ENCODE measurements at regions not wholly inside any gene's neighbourhood (a gene's known extent, or its start where the extent isn't known, plus 50 kb on each side); places are given as distances from the start of the nearest gene placed in this dataset.
A peak's percentile ranks its signal among the peaks of the same experiment; 100 is the strongest.

GRCh38 chr14:76921088-76921399 lies 94.8 kb downstream of the LRRC74A start:
- DNase-seq (ENCODE audit: extremely low spot score, unreplicated experiment), result no peak
- no peaks in the 10 kb centered on the region for H3K36me3 Mint-ChIP-seq (ENCODE audit: unreplicated experiment)
- TF ChIP-seq CTCF (IDR thresholded peaks at IDR 0.05), result no peak
- peaks cover 84% of the 10 kb centered on the region for H3K4me1 Mint-ChIP-seq (ENCODE audit: unreplicated experiment)
- no peaks in the 10 kb centered on the region for H3K9me3 Mint-ChIP-seq (ENCODE audit: unreplicated experiment)
- H3K27me3 Mint-ChIP-seq (ENCODE audit: unreplicated experiment), result no peaks in the 10 kb centered on the region
- peak overlapping the region; percentile 99 for H3K27ac Mint-ChIP-seq (ENCODE audit: unreplicated experiment)
- H3K4me3 Mint-ChIP-seq (ENCODE audit: unreplicated experiment), result no peak overlapping the region

- H3K4me3 Mint-ChIP-seq (ENCODE audit: unreplicated experiment), result no peak overlapping the region
- no peak for DNase-seq (ENCODE audit: extremely low spot score, unreplicated experiment)
- no peaks in the 10 kb centered on the region for H3K9me3 Mint-ChIP-seq (ENCODE audit: unreplicated experiment)
- no peaks in the 10 kb centered on the region for H3K27me3 Mint-ChIP-seq (ENCODE audit: unreplicated experiment)
- no peaks in the 10 kb centered on the region for H3K36me3 Mint-ChIP-seq (ENCODE audit: unreplicated experiment)
- peak overlapping the region; percentile 99 for H3K27ac Mint-ChIP-seq (ENCODE audit: unreplicated experiment)
- H3K4me1 Mint-ChIP-seq (ENCODE audit: unreplicated experiment), result peaks cover 84% of the 10 kb centered on the region
- TF ChIP-seq CTCF (IDR thresholded peaks at IDR 0.05), result no peak
Observed at GRCh38 chr14:76920331-76921087, 94.3 kb downstream of the LRRC74A start.

- TF ChIP-seq CTCF (IDR thresholded peaks at IDR 0.05), result no peak
- no peaks in the 10 kb centered on the region for H3K36me3 Mint-ChIP-seq (ENCODE audit: unreplicated experiment)
- H3K4me3 Mint-ChIP-seq (ENCODE audit: unreplicated experiment), result peak overlapping the region; percentile 54
Observed at GRCh38 chr14:76919431-76920330, 93.5 kb downstream of the LRRC74A start.

More at GRCh38 chr14:76919431-76920330, 93.5 kb downstream of the LRRC74A start:
- peaks cover 81% of the 10 kb centered on the region for H3K4me1 Mint-ChIP-seq (ENCODE audit: unreplicated experiment)
- H3K9me3 Mint-ChIP-seq (ENCODE audit: unreplicated experiment), result no peaks in the 10 kb centered on the region
- H3K27me3 Mint-ChIP-seq (ENCODE audit: unreplicated experiment), result no peaks in the 10 kb centered on the region
- DNase-seq (ENCODE audit: extremely low spot score, unreplicated experiment), result peak; percentile 91
- peak overlapping the region; percentile 99 for H3K27ac Mint-ChIP-seq (ENCODE audit: unreplicated experiment)
